GM19397 (cell line): ENCODE measurements at regions not wholly inside any gene's neighbourhood (a gene's known extent, or its start where the extent isn't known, plus 50 kb on each side); places are given as distances from the start of the nearest gene placed in this dataset.

Experiments
- ATAC-seq: cut with Tn5 transposase; IDR thresholded peaks from one replicate; pipeline ENCODE4 v1.9.1; 2021; ENCODE audit warnings: mild to moderate bottlenecking, moderate library complexity; ENCODE audit not compliant: unreplicated experiment

DNA sequence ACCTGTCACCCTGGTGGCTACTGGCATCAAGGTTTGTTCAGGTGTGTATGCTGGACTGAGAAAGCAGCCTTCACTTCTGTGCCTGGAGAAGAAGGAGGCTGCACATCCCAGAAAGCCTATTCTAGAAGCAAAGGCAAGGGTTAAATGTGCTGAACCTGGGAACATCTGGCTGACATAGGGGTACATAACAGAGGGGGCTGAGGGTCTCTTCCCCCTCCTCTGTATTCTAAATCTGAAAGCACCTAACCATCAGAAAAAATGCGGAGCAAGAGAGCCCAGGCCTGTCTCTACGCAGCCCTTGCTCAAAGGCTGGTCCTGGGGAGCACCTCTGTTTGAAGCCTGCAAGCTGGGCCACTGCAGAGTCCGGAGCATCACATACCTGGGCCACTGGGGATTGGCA, 53.2 kb upstream of the FSTL4 start:
- no peak for ATAC-seq

DNA sequence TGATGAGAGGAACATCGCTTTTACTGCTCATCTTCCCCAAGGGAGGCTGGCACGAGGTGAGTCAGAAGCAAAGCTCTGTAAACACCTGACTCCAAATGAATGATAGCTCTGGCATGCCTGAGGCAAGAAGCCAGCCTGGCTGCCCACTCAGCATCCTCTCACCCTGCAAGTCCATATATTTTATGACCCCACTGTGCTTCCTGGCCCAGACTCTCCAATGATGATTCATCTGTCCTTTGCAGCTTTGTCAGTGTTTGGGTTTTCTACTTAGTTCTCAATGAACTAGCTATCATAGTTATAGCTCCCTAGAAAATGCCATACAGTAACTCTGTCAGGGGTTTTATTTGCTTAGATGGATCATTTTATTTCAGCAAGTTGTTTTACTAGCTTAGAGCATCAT, 52.1 kb upstream of the FSTL4 start:
- no peak for ATAC-seq

DNA sequence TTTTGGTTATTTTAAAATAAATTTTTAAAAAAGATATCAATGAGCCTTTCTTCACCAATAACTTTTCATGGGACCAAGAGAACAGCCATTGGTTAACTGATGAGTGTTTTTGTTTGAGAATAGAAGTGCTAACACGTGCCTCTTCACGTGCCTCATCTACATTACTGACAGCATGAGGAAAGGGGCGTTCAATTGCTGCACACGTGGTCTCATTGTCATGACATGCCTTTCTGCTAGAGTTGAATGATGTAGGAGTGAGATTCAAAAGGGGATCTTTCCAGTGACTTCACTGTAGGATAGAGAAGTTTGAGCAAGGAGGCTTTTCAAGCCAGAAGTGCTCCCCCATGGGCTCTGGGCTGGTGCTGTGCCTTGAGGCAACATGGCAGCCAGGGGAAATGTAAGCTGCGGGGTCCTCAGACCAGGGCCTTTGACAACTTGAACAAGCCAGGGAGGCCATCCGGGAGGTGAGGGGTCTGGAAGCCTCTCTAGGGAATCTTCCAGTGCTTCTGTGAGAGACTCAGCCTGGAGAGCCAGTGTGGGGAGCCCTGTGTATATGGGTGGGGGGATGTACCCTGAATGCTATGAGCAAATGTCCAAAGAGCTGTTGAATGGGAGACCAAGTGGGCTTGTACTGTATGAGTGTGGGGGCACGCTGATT, 51.2 kb upstream of the FSTL4 start:
- no peak for ATAC-seq

DNA sequence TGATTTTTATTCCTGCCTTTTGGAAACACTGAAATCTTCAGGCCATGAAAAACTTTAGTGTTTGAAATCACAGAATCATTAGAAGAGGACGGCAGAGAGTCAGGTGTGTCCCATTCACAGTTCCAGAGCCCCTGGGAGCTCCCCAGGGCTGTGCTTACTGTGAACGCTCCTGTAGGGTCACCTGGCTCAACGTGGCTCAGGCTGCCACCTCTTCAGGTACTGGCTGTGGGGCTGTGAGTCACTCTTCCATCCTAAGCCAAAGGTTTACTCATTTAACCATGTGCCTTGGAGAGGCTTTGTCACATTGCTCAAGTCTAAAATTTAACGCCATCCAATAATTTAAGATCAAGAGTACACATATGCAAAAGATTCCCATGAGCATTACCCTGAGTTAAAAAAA, 50.2 kb upstream of the FSTL4 start:
- no peak for ATAC-seq
